GM18505 (cell line): ENCODE measurements at regions not wholly inside any gene's neighbourhood (a gene's known extent, or its start where the extent isn't known, plus 50 kb on each side); places are given as distances from the start of the nearest gene placed in this dataset.
"Not testable (repeated sequence)": the region's sequence is repeated elsewhere in the genome, so short reads cannot be mapped to it uniquely, and the experiment has no call there.

Source experiments
- ATAC-seq: cut with Tn5 transposase; IDR thresholded peaks from one replicate; pipeline ENCODE4 v1.9.1; 2021; ENCODE audit not compliant: unreplicated experiment
- POLR2A ChIP-seq: IDR thresholded peaks from 4 replicates; pipeline ENCODE4 v1.6.1; 2011; ENCODE audit warnings: borderline replicate concordance; ENCODE audit not compliant: insufficient read depth, insufficient read length; ENCODE audit errors: extremely low read depth

GRCh38 chr1:47658161-47658920, 220.5 kb downstream of the FOXD2 start:
- no peak for ATAC-seq
- no peak for TF ChIP-seq POLR2A

GRCh38 chr1:47659146-47659545, 221.3 kb downstream of the FOXD2 start:
- no peak for TF ChIP-seq POLR2A
- ATAC-seq, result no peak

- ATAC-seq, result no peak
Observed at GRCh38 chr1:47660622-47661021, 222.8 kb downstream of the FOXD2 start.

GRCh38 chr1:47661040-47661439, 223.2 kb downstream of the FOXD2 start:
- no peak for ATAC-seq
- no peak for TF ChIP-seq POLR2A

More at GRCh38 chr1:47660622-47661021, 222.8 kb downstream of the FOXD2 start:
- no peak for TF ChIP-seq POLR2A

DNA sequence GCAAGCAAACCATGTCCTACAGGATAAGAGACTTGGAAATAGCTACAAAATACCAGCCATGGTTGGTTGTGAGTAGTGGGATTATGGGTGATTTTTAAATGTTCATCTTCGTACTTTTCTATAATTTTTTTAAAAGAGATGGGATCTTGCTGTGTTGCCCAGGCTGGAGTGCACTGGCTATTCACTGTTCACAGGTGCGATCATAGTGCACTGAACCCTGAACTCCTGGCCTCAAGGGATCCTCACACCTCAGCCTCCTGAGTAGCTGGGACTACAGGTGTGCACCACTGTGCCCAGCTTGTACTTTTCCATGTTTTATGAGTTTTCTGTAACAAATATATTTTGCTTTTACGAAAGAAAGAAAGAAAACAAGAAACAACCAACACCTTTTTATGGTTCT, 224.2 kb downstream of the FOXD2 start:
- no peak for TF ChIP-seq POLR2A
- no peak for ATAC-seq

DNA sequence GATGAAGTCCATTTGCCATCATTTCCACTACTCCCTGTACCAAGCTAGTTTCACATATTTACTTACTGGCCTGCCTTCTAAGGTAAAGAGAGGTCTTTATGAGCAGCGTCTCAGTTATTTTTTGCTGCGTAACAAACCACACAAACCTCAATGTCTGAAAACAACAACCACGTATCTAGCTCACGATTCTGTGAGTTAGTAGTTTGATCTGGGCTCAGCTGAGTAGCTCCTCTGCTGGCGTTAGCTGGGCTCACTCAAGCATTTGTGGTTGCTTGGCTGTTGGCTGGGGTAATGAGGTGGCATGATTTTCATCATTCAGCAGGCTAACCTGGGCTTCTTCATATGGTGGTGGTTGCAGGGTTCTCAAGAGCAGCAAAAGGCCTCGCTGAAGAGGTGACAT, 225.4 kb downstream of the FOXD2 start:
- no peak for TF ChIP-seq POLR2A
- ATAC-seq, result no peak

DNA sequence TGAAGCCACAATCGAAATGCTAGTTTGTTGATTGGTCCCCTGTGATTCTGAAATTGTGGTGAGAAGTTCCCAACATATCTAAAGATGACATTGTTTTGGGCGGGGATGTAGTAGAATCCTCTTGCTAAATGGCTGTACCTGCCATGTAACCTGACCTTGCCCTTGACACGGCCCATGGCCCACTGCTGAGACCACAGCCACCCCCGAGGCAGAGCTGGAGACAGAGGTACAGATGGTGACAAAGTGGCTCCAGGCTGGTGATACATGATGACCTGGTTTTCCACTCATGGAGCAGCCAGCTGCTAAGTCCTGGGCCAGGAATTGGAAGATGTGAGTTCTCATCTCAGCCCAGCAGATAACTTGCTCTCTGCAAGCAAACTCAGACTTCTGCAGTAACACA, 226.5 kb downstream of the FOXD2 start:
- no peak for ATAC-seq
- TF ChIP-seq POLR2A, result no peak

DNA sequence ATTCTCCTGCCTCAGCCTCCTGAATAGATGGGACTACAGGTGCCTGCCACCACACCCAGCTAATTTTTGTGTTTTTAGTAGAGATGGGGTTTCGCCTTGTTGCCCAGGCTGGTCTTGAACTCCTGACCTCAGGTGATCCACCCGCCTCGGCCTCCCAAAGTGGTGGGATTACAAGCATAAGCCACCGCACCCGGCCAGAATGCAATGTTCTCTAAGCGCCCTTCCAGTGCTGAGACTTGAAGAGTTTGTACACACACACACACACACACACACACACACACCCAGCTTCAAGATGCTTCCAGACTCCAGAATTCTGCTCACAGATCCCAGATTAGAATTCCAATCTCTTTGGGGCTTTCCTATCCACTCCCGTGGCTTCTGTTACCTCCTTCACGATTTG, 227.1 kb downstream of the FOXD2 start:
- ATAC-seq, result not testable (repeated sequence)

GRCh38 chr1:47669081-47669585, 231.3 kb downstream of the FOXD2 start:
- no peak for ATAC-seq
- TF ChIP-seq POLR2A, result no peak

DNA sequence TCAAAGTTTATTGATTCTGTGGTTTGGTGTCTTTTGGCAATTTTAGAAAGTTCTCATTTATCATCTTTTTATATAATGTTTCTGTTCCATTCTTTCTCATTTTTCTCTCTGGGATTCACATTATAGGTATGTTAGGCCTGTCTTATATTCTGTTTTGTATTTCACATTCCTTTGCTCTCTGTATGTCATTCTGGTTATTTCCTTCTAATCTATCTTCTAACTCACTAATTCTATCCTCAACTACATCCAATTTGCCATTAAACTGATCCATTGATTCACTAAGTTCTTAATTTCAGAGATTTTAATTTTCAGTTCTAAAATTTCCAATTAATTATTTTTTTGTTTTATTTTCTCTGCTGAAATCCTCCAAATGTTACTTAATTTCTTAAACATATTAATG, 234.8 kb downstream of the FOXD2 start:
- no peak for ATAC-seq
- no peak for TF ChIP-seq POLR2A

- TF ChIP-seq POLR2A, result no peak
- no peak for ATAC-seq
Observed at GRCh38 chr1:47674189-47674588, 236.3 kb downstream of the FOXD2 start.

- no peak for TF ChIP-seq POLR2A
- no peak for ATAC-seq
Observed at GRCh38 chr1:47675047-47675675, 237.3 kb downstream of the FOXD2 start.

GRCh38 chr1:47675721-47676120, 237.9 kb downstream of the FOXD2 start:
- no peak for TF ChIP-seq POLR2A
- ATAC-seq, result no peak
